A549 (cell line): ENCODE measurements at regions not wholly inside any gene's neighbourhood (a gene's known extent, or its start where the extent isn't known, plus 50 kb on each side); places are given as distances from the start of the nearest gene placed in this dataset.

Experiments
- ATAC-seq, 2 experiments: fragments of 200-7000 bp in 1 of 2; fragments of >200 bp in 1 of 2; cut with Nextera tagmentation in 1 of 2; cut with Tn5 transposase in 1 of 2; 3 replicates each; pipeline versions ENCODE4 v1.8.0 to v1.9.1; 2018 to 2020; ENCODE audit warnings: mild to moderate bottlenecking in 1 of 2, moderate library complexity in 1 of 2
- CTCF ChIA-PET: fragments of 300-600 bp; sonication (Branson Sonifier 250); formaldehyde crosslinking; extraction: SDS; loops from one replicate; lab custom pipeline; 2021; ENCODE audit warnings: antibody characterized with exemption, inconsistent platforms; lab: Yijun Ruan, JAX
- POLR2A ChIA-PET: fragments of 350-600 bp; formaldehyde crosslinking; extraction: SDS; loops from one replicate; lab custom pipeline; 2021; ENCODE audit warnings: antibody characterized with exemption, inconsistent platforms; lab: Yijun Ruan, JAX
- DNase-seq, 2 experiments: peaks; one replicate each; pipeline versions ENCODE4 v3.0.0 to v3.0.0-alpha.2; 2011 to 2016; ENCODE audit warnings: low read depth in 1 of 2, low spot score in 1 of 2
- FAIRE-seq: peaks from 2 replicates; lab custom pipeline; 2011; peaks lifted over from hg19 to GRCh38; lab: Jason Lieb, UNC
- H3K27ac ChIP-seq, 2 experiments: fragments of >200 bp; sonication (Bioruptor Twin); formaldehyde crosslinking; 3 replicates each; pipeline ENCODE4 v1.5.1; 2016 to 2017
- H3K4me1 ChIP-seq: fragments of >200 bp; sonication (Bioruptor Twin); formaldehyde crosslinking; 3 replicates; pipeline ENCODE4 v1.6.1; 2016
- H3K4me2 ChIP-seq: fragments of >200 bp; sonication (Bioruptor Twin); formaldehyde crosslinking; 3 replicates; pipeline ENCODE4 v1.6.1; 2016
- H3K4me3 ChIP-seq: fragments of >200 bp; sonication (Bioruptor Twin); formaldehyde crosslinking; 3 replicates; pipeline ENCODE4 v1.5.1; 2016
- H3K9me3 ChIP-seq: fragments of >200 bp; sonication (Bioruptor Twin); formaldehyde crosslinking; 3 replicates; pipeline ENCODE4 v1.6.1; 2016
- BHLHE40 ChIP-seq: IDR thresholded peaks from 2 replicates; pipeline ENCODE4 v1.6.1; 2012; ENCODE audit warnings: low read depth, low read length, inconsistent platforms
- CEBPB ChIP-seq, 2 experiments: fragments of >200 bp in 1 of 2; sonication (Bioruptor Twin) in 1 of 2; formaldehyde crosslinking in 1 of 2; IDR thresholded peaks; 2 replicates each; pipeline ENCODE4 v1.6.1; 2012 to 2016
- CHD2 ChIP-seq: fragments of 150-350 bp; IDR thresholded peaks from 2 replicates; pipeline ENCODE4 v1.6.1; 2014; ENCODE audit warnings: low read length; ENCODE audit not compliant: partially characterized antibody
- CHD4 ChIP-seq: fragments of 200-600 bp; sonication (generic); IDR thresholded peaks from 2 replicates; pipeline ENCODE4 v1.6.1; 2016; ENCODE audit warnings: antibody characterized with exemption, mild to moderate bottlenecking, borderline replicate concordance
- E2F6 ChIP-seq: IDR thresholded peaks from 2 replicates; pipeline ENCODE4 v1.6.1; 2012; ENCODE audit warnings: low read depth, borderline replicate concordance
- EHF ChIP-seq: fragments of 250-450 bp; sonication (Bioruptor Pico); IDR thresholded peaks from 2 replicates; pipeline ENCODE4 v1.5.0; 2020; ENCODE audit warnings: mild to moderate bottlenecking
- EP300 ChIP-seq, 2 experiments: fragments of >200 bp; sonication (Bioruptor Twin); formaldehyde crosslinking; IDR thresholded peaks; 2 replicates in 1 of 2; 3 replicates in 1 of 2; pipeline ENCODE4 v1.6.1; 2016 to 2017
- FOSL2 ChIP-seq, 2 experiments: fragments of 450-650 bp in 1 of 2; fragments of >200 bp in 1 of 2; sonication (Bioruptor Twin) in 1 of 2; formaldehyde crosslinking; IDR thresholded peaks; 2 replicates each; pipeline versions ENCODE4 v1.5.0 to v1.6.1; 2016 to 2020; ENCODE audit warnings: mild to moderate bottlenecking in 1 of 2, moderate library complexity in 1 of 2
- FOXS1 ChIP-seq: fragments of 250-450 bp; sonication (Bioruptor Pico); IDR thresholded peaks from 2 replicates; pipeline ENCODE4 v1.5.0; 2020; ENCODE audit warnings: mild to moderate bottlenecking, moderate library complexity
- HOXA7 ChIP-seq: fragments of 250-450 bp; sonication (Bioruptor Pico); IDR thresholded peaks from 2 replicates; pipeline ENCODE4 v1.5.0; 2020; ENCODE audit warnings: mild to moderate bottlenecking, moderate library complexity
- HOXB5 ChIP-seq: fragments of 250-450 bp; sonication (Bioruptor Pico); IDR thresholded peaks from 2 replicates; pipeline ENCODE4 v1.5.0; 2020; ENCODE audit warnings: mild to moderate bottlenecking, moderate library complexity
- JUN ChIP-seq, 2 experiments: fragments of >200 bp; sonication (Bioruptor Twin); formaldehyde crosslinking; IDR thresholded peaks; 2 replicates in 1 of 2; 3 replicates in 1 of 2; pipeline ENCODE4 v1.6.1; 2016 to 2017
- JUNB ChIP-seq: fragments of >200 bp; sonication (Bioruptor Twin); formaldehyde crosslinking; IDR thresholded peaks from 2 replicates; pipeline ENCODE4 v1.6.1; 2016
- KDM1A ChIP-seq: fragments of 200-600 bp; sonication (generic); IDR thresholded peaks from 2 replicates; pipeline ENCODE4 v1.6.1; 2016; ENCODE audit warnings: low read depth, mild to moderate bottlenecking
- KDM5A ChIP-seq: fragments of 200-600 bp; sonication (generic); IDR thresholded peaks from 2 replicates; pipeline ENCODE4 v1.6.1; 2016; ENCODE audit warnings: antibody characterized with exemption, mild to moderate bottlenecking
- MAX ChIP-seq: IDR thresholded peaks from 2 replicates; pipeline ENCODE4 v1.6.1; 2012
- NR3C1 ChIP-seq: fragments of >200 bp; sonication (Bioruptor Twin); formaldehyde crosslinking; IDR thresholded peaks from 3 replicates; pipeline ENCODE4 v1.6.1; 2017
- PHF8 ChIP-seq: fragments of 200-600 bp; sonication (generic); IDR thresholded peaks from 2 replicates; pipeline ENCODE4 v1.6.1; 2016; ENCODE audit warnings: low read depth, mild to moderate bottlenecking, antibody characterized with exemption, moderate library complexity, borderline replicate concordance
- RAD21 ChIP-seq, 2 experiments: fragments of >200 bp in 1 of 2; sonication (Bioruptor Twin) in 1 of 2; formaldehyde crosslinking in 1 of 2; IDR thresholded peaks in 1 of 2; conservative IDR thresholded peaks in 1 of 2; 2 replicates in 1 of 2; 3 replicates in 1 of 2; pipeline ENCODE4 v1.6.1; 2012 to 2018; ENCODE audit warnings: inconsistent platforms in 1 of 2
- RARB ChIP-seq: fragments of 250-450 bp; sonication (Bioruptor Pico); IDR thresholded peaks from 2 replicates; pipeline ENCODE4 v1.8.0; 2021; ENCODE audit warnings: mild to moderate bottlenecking, moderate library complexity
- RCOR1 ChIP-seq: fragments of 150-350 bp; IDR thresholded peaks from 2 replicates; pipeline ENCODE4 v1.6.1; 2014; ENCODE audit warnings: antibody characterized with exemption, low read length, low read depth
- RFX5 ChIP-seq: fragments of 450-650 bp; IDR thresholded peaks from 2 replicates; pipeline ENCODE4 v1.7.1; 2014; ENCODE audit warnings: antibody characterized with exemption, mild to moderate bottlenecking, moderate library complexity
- SMC3 ChIP-seq: fragments of >200 bp; sonication (Bioruptor Twin); formaldehyde crosslinking; IDR thresholded peaks from 3 replicates; pipeline ENCODE4 v1.6.1; 2018; ENCODE audit warnings: inconsistent platforms
- TFCP2L1 ChIP-seq: fragments of 250-450 bp; sonication (Bioruptor Pico); IDR thresholded peaks from 2 replicates; pipeline ENCODE4 v1.5.0; 2021; ENCODE audit warnings: mild to moderate bottlenecking
- USF2 ChIP-seq: fragments of 450-650 bp; IDR thresholded peaks from 2 replicates; pipeline ENCODE4 v1.6.1; 2014; ENCODE audit warnings: antibody characterized with exemption
- WGBS: methylation state at CpG from one replicate; pipeline ENCODE4 v1.1.6; 2017; ENCODE audit errors: missing lambda C conversion rate; 5-methylcytosine and 5-hydroxymethylcytosine counted together

GRCh38 chr6:50510361-50510760 lies 203.0 kb upstream of the TFAP2D start (continued):
- TF ChIP-seq USF2, result no peak

GRCh38 chr6:50520326-50521266 lies 192.7 kb upstream of the TFAP2D start:
- FAIRE-seq (no peak), DNase-seq (no peak)
- Histone ChIP-seq H3K4me3 (no peak overlapping the region), H3K4me1 (no peaks in the 10 kb centered on the region), H3K4me2 (no peak overlapping the region), H3K27ac (no peak overlapping the region)
- TF ChIP-seq EHF (CRISPR knock-in tag), result no peak
- no peak for TF ChIP-seq FOXS1
- no peak for TF ChIP-seq E2F6
- no peak for TF ChIP-seq HOXA7
- no peak for TF ChIP-seq KDM1A
- TF ChIP-seq RFX5, result no peak
- no peak for TF ChIP-seq JUNB
- no peak for TF ChIP-seq RARB (CRISPR knock-in tag)
- no peak for TF ChIP-seq TFCP2L1
- TF ChIP-seq HOXB5 (CRISPR knock-in tag), result no peak
- TF ChIP-seq SMC3, result no peak
- no peak for TF ChIP-seq RCOR1
- TF ChIP-seq, all 56 proteins: peak for 0
- 9% methylated on average over 2 of the region's 3 CpGs for whole genome bisulfite sequencing
- CTCF ChIA-PET, result no interaction called here
- no peak for ATAC-seq
- POLR2A ChIA-PET, result no interaction called here
- no peaks in the 10 kb centered on the region for H3K9me3 ChIP-seq

GRCh38 chr6:50524341-50524740 lies 189.0 kb upstream of the TFAP2D start:
- POLR2A ChIA-PET, result no interaction called here
- no peak for DNase-seq
- no peak for TF ChIP-seq EP300 (IDR thresholded peaks at IDR 0.05)
- no peak for TF ChIP-seq CHD2
- TF ChIP-seq FOSL2 (IDR thresholded peaks at IDR 0.05), result no peak
- TF ChIP-seq FOSL2 (CRISPR knock-in tag; IDR thresholded peaks at IDR 0.05), result no peak
- no peak for TF ChIP-seq BHLHE40
- TF ChIP-seq RCOR1, result no peak
- TF ChIP-seq PHF8, result no peak
- TF ChIP-seq MAX, result no peak
- no peak for TF ChIP-seq NR3C1
- no peak for TF ChIP-seq KDM1A
- TF ChIP-seq CEBPB (IDR thresholded peaks at IDR 0.05), result no peak
- no peak for TF ChIP-seq RARB (CRISPR knock-in tag)
- TF ChIP-seq JUN (IDR thresholded peaks at IDR 0.05), result no peak
- no peak for TF ChIP-seq RAD21 (conservative IDR thresholded peaks at IDR 0.05 in 1 of 2, IDR thresholded peaks at IDR 0.05 in 1 of 2)
- TF ChIP-seq HOXA7, result no peak
- TF ChIP-seq KDM5A, result no peak
- TF ChIP-seq E2F6, result no peak
- no peak for TF ChIP-seq CHD4
- no peak for FAIRE-seq
- no peak for ATAC-seq
- no peak overlapping the region for H3K4me2 ChIP-seq
- no peaks in the 10 kb centered on the region for H3K4me1 ChIP-seq
- H3K9me3 ChIP-seq, result no peaks in the 10 kb centered on the region
- H3K27ac ChIP-seq, result no peak overlapping the region
- no peak overlapping the region for H3K4me3 ChIP-seq
- CTCF ChIA-PET, result no interaction called here
